HG03520 (cell line): ENCODE measurements at regions not wholly inside any gene's neighbourhood (a gene's known extent, or its start where the extent isn't known, plus 50 kb on each side); places are given as distances from the start of the nearest gene placed in this dataset.
"Not testable (repeated sequence)": the region's sequence is repeated elsewhere in the genome, so short reads cannot be mapped to it uniquely, and the experiment has no call there.

Experiments used
- ATAC-seq: cut with Tn5 transposase; IDR thresholded peaks from one replicate; pipeline ENCODE4 v1.9.1; 2021; ENCODE audit warnings: mild to moderate bottlenecking, moderate library complexity; ENCODE audit not compliant: unreplicated experiment

DNA sequence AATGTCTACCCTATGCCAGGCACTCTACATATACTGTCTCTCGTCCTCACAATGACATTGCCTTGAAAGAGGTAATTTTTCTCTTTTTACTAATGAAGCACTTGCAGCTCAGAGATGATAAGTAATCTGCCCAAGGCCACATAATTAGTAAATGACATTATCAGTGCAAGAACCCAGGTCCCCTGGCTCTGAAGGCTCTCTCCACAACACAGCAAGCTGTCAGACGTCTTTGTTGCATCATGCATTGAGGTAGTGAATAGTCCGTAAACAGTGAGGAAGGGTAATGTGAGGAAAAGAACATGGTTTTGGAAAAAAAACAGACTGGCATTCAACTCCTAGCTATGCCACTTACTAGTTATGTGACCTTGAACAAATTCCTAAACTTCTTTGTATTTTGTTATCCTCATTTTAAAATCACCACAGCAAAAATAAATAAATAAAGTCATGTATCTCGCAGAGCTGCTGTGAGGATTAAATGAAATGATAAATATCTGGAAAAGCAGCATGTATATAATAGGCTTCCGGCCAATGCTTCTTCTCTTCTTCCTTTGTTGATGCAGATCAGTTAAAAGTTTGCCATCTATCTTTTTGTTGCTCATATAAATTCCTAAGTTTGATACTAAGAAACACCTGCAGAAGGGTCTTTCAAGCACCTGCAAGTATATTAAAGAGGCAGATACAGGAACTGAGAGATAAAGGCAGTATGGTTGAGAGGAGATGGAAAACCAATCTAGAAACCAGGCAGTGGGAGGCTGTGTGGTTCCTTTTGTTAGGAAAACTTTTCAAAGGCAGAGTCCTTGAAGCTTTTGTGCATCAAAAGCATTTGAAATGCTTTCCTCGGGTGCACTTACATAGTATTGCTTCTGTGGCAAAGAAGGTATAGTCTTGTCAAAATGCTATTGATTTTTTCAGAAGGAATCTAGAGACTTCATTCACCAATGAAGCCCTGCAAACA lies 82.8 kb downstream of the BTG1 start:
- ATAC-seq = no peak

DNA sequence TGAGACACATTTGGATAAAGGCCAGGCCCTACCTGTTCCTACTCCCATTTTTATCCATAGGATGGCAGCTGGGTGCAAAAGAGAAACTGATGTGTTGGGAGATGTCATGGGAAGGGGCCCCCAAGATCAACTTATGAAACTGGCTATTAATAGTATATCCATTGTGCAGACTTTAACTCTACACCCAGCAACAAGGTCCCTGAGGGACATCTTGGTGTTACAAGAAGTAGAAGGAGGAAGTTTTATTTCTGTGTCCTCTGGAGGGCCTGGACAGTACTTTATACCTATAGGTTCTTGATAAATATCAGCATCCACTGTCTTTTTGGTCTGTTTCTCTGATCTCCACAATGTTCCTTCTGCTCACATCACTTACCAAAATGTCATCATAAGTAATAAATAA lies 84.6 kb downstream of the BTG1 start:
- no peak for ATAC-seq

- no peak for ATAC-seq
Observed at GRCh38 chr12:92059960-92060359, 85.7 kb downstream of the BTG1 start.

- ATAC-seq = no peak
Observed at GRCh38 chr12:92058664-92059063, 87.0 kb downstream of the BTG1 start.

DNA sequence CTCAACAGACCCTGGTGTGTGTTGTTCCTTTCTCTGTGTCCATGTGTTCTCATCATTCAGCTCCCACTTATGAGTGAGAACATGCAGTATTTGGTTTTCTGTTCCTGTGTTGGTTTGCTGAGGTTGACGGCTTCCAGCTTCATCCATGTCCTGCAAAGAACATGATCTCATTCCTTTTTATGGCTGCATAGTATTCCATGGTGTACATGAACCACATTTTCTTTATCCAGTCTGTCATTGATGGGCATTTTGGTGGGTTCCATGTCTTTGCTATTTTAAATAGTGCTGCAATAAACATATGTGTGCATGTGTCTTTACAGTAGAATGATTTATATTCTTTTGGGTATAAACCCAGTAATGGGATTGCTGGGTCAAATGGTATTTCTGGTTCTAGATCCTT lies 88.9 kb downstream of the BTG1 start:
- ATAC-seq = not testable (repeated sequence)

DNA sequence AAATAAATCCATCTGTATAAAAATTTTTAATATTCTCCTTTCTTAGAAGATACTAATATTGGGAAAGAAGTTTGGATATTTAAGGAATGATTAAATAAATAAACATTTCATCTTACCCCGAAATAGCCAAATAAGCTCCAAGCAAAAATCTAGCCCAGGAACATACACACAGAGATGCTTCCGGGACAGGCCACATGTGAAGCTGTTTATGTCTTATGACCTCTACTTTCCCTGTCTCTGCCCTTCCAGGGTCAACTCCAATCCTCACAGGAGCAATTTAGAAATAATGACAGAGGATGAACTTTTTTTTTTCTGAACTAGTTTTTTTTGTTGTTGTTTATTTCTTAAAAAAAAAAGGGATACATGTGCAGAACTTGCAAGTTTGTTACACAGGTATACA lies 89.4 kb downstream of the BTG1 start:
- ATAC-seq = no peak

DNA sequence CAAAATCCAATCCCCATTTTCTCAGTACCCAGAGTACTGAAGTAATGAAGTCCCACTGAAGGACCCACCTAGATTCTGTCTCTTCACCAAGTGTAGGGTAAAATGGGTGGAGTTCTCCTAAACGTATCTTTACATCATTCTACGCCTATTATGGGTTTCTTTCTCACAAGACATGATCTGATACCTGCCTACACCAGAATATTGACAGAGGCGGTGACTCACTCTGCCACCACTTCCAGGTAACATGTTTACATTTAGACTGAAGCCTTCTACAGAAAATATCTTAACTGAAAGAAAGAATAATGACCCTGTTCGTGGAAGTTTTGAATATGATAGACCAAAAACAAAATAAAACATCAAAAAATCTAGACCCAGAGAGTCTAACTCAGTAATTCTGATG lies 89.8 kb downstream of the BTG1 start:
- ATAC-seq = no peak

DNA sequence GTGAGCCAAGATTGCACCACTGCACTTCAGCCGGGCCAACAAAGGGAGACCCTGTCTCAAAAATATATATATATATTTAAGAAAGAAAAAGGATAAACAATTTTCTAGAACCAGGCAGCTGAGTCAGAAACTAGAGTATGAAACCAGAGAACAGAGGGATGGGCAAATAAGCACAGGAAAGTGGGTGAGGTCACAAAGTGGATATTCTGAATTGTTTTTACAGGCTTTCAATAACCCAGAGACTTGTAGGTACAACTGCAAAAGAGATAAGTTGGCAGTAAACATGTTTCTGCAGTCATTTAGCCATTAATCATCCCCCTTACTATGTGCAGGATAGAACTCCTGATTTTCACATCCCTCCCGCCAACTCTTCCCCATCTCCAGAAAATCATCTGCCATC lies 94.2 kb downstream of the BTG1 start:
- ATAC-seq = no peak

DNA sequence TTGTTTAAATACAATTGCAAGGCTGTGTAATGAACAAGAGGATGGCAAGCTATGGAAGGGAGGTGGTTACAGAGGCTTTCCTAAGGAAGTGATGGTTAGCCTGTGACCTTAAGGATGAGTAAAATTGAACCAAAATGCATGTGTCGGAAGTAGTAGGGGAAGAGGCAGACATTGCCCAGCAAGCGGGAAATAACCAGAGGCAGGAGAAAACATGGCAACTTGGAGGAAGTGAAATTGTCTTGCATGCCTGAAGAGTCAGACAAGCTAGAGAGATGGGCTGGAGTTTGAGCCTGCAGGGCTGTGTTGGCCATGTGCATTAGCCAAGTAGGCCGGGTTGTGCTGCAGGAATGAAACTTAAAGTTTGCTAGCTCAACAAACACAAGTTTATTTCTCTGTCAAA lies 96.2 kb downstream of the BTG1 start:
- peak; percentile 66 for ATAC-seq

DNA sequence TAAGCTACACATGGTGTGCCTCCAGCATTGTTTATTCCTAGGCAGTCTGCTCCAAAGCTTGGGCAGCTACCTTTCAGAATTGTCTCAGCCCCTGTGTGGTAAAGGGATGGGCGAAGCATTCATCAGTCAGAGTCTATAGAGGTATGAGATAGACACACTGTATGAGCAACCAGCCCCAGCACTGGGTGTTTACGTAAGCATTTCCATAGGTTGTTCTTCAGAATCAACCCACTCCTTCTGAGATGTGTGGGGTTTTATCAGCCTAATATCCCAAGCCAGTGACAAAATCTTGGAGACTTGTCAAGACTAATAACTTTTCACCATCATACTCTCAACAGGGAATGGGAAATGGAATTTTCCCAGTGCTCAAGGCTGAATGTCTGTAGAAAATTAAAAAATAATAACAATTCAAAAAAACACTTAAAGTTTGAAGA lies 98.2 kb downstream of the BTG1 start:
- ATAC-seq = no peak

DNA sequence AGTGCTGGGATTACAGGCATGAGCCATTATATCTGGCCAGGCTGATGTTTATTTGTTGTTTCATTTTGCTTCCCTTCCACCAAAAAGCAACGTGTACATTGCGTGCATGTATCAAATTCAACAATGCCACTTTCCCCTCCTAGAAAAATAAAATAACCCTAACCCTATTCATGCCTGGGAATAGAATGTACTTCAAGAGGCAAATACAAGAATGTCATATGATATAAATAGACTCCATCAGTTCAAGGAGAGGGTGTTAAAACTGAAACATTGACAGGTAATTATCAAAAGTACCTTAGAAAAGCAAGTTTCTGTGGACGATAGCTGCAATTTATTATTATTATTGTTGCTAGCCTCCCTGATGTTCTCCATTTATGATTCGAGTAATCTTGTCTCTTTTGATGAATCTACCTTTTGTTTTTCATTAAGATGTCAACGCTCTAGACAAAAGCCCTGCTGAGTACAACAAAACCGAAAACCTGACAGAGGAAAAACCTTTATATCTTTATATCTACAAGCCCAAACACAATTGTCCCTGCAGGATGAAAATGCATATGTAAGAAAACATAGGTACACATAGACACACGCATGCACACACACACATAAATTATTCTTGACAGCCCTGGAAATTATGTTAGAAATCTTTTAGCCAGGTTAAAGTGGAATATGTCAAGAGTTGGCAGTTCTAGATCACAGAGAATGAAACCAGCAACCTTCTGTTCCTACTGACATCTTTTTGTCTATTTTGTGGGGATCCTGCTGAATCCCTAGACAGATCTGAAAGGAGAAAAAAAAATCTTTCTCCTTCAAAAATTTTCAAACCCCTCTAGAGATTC lies 98.9 kb downstream of the BTG1 start:
- ATAC-seq = no peak

GRCh38 chr12:92045852-92046251 lies 99.8 kb downstream of the BTG1 start:
- no peak for ATAC-seq

- ATAC-seq = no peak
Observed at GRCh38 chr12:92044435-92044834, 101.2 kb downstream of the BTG1 start.

DNA sequence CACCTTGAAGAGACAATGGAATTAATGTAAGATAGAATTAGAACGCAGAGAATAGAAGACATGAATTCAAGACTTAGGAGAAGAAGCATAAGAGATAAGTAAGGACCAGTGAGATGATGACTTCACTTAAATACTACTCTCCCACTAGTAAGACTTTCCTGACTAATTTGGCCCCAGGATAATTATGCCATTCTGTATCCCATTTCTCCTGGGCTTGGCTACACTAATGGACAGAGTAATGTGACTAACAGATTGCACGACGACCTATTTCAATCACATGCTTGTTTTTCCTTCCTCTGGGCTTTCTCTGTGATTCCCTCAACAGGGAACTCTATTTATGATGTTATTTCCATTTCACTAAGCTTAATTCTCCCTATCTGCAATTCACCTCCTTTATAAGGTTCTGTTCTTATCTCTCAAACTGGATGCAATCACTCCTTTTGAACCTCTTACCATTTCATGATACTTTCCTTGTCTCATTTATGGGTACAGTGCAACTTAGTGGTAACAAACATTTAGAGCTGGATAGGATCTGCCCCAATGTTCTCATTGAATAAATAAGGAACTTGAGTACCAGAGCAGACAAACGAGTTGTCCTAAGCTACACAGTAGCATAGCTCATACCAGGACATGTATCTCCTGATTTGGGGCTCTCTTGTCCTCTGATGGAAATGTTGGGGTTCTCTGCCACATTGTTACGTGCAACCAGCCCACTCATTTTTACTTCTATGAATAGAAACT lies 102.7 kb downstream of the BTG1 start:
- no peak for ATAC-seq

GRCh38 chr12:92041742-92042141 lies 103.9 kb downstream of the BTG1 start:
- ATAC-seq = no peak

GRCh38 chr12:92039046-92039445 lies 106.6 kb downstream of the BTG1 start:
- no peak for ATAC-seq

DNA sequence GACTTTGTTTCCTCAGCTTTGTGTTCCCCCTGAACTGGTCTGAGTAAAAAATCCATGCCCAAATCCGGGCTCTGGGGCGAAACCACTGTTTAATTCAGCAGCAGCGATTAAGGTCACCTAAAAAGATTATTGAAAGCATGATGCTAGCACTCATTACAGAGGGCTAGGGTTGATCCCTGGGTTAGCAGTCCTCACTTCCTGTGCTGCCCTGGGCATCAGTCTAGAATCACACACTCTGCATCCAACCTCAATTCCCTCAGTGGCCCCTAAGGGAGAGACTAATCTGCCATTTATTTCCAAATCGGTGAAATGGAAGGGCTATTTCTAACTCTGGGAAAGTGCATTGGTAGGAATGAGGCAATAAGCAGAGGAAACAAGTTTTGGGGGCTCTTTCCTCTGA lies 107.2 kb downstream of the BTG1 start:
- ATAC-seq = no peak

- no peak for ATAC-seq
Observed at GRCh38 chr12:92036771-92037453, 108.7 kb downstream of the BTG1 start.

GRCh38 chr12:92036061-92036620 lies 109.5 kb downstream of the BTG1 start:
- ATAC-seq = no peak

- ATAC-seq = no peak
Observed at GRCh38 chr12:92035477-92035876, 110.2 kb downstream of the BTG1 start.
